ENCODE measurements at regions not wholly inside any gene's neighbourhood (a gene's known extent, or its start where the extent isn't known, plus 50 kb on each side); places are given as distances from the start of the nearest gene placed in this dataset.
"Not testable (repeated sequence)": the region's sequence is repeated elsewhere in the genome, so short reads cannot be mapped to it uniquely, and the experiment has no call there.

- DNase-seq = no peak
Observed at GRCh38 chr10:4181081-4181480, 396.1 kb upstream of the KLF6 start.

GRCh38 chr10:4177791-4178190 lies 392.8 kb upstream of the KLF6 start:
- DNase-seq = no peak

GRCh38 chr10:4176500-4177281 lies 391.7 kb upstream of the KLF6 start:
- no peak for DNase-seq

- DNase-seq = no peak
Observed at GRCh38 chr10:4174197-4174596, 389.2 kb upstream of the KLF6 start.

GRCh38 chr10:4170633-4171314 lies 385.8 kb upstream of the KLF6 start:
- DNase-seq = no peak

GRCh38 chr10:4170181-4170580 lies 385.2 kb upstream of the KLF6 start:
- DNase-seq = no peak

GRCh38 chr10:4169448-4169847 lies 384.4 kb upstream of the KLF6 start:
- no peak for DNase-seq

- DNase-seq = no peak
Observed at GRCh38 chr10:4167216-4167615, 382.2 kb upstream of the KLF6 start.

GRCh38 chr10:4162571-4163286 lies 377.7 kb upstream of the KLF6 start:
- no peak for DNase-seq

GRCh38 chr10:4159173-4159572 lies 374.2 kb upstream of the KLF6 start:
- DNase-seq = no peak

- no peak for DNase-seq
Observed at GRCh38 chr10:4154191-4154715, 369.2 kb upstream of the KLF6 start.

GRCh38 chr10:4151466-4151865 lies 366.5 kb upstream of the KLF6 start:
- no peak for DNase-seq

- DNase-seq = no peak
Observed at GRCh38 chr10:4150676-4151075, 365.7 kb upstream of the KLF6 start.

- DNase-seq = not testable (repeated sequence)
Observed at GRCh38 chr10:4149460-4149859, 364.5 kb upstream of the KLF6 start.

- no peak for DNase-seq
Observed at GRCh38 chr10:4147245-4147644, 362.2 kb upstream of the KLF6 start.

GRCh38 chr10:4144817-4145216 lies 359.8 kb upstream of the KLF6 start:
- DNase-seq = no peak

GRCh38 chr10:4141471-4141870 lies 356.5 kb upstream of the KLF6 start:
- DNase-seq = no peak

- no peak for DNase-seq
Observed at GRCh38 chr10:4138146-4138721, 353.2 kb upstream of the KLF6 start.

- no peak for DNase-seq
Observed at GRCh38 chr10:4137299-4137698, 352.3 kb upstream of the KLF6 start.

- DNase-seq = no peak
Observed at GRCh38 chr10:4136121-4136520, 351.1 kb upstream of the KLF6 start.

- DNase-seq = no peak
Observed at GRCh38 chr10:4132216-4132556, 347.2 kb upstream of the KLF6 start.

- no peak for DNase-seq
Observed at GRCh38 chr10:4131407-4132215, 346.6 kb upstream of the KLF6 start.

- no peak for DNase-seq
Observed at GRCh38 chr10:4130685-4131084, 345.7 kb upstream of the KLF6 start.
